Chondrocyte (in vitro differentiated cells): ENCODE measurements at regions not wholly inside any gene's neighbourhood (a gene's known extent, or its start where the extent isn't known, plus 50 kb on each side); places are given as distances from the start of the nearest gene placed in this dataset.
"Not testable (repeated sequence)": the region's sequence is repeated elsewhere in the genome, so short reads cannot be mapped to it uniquely, and the experiment has no call there.

Experiments used
- DNase-seq: peaks from one replicate; pipeline ENCODE4 v3.0.0; 2021; ENCODE audit warnings: mixed read lengths, low spot score
- H3K27ac Mint-ChIP-seq: one replicate; pipeline ENCODE4 v1.8.0; 2021; ENCODE audit warnings: mild to moderate bottlenecking, moderate library complexity, mixed read lengths; ENCODE audit not compliant: unreplicated experiment
- H3K27me3 Mint-ChIP-seq: 2 replicates; pipeline ENCODE4 v1.8.0; 2021; ENCODE audit warnings: low read depth, mixed read lengths
- H3K36me3 Mint-ChIP-seq: 2 replicates; pipeline ENCODE4 v1.8.0; 2021; ENCODE audit warnings: low read depth, mixed read lengths
- H3K4me1 Mint-ChIP-seq: 2 replicates; pipeline ENCODE4 v1.8.0; 2021; ENCODE audit warnings: low read depth, mild to moderate bottlenecking, mixed read lengths
- H3K4me3 Mint-ChIP-seq: one replicate; pipeline ENCODE4 v1.8.0; 2021; ENCODE audit warnings: mild to moderate bottlenecking, moderate library complexity, mixed read lengths; ENCODE audit not compliant: unreplicated experiment
- H3K9me3 Mint-ChIP-seq: 2 replicates; pipeline ENCODE4 v1.8.0; 2021; ENCODE audit warnings: low read depth, mixed read lengths
- TF ChIP-seq, protein P1 (sequence below): fragments of 200-600 bp; sonication (generic); IDR thresholded peaks from 2 replicates; pipeline ENCODE4 v1.5.0; 2021; ENCODE audit warnings: antibody characterized with exemption, mild to moderate bottlenecking, moderate library complexity

DNA sequence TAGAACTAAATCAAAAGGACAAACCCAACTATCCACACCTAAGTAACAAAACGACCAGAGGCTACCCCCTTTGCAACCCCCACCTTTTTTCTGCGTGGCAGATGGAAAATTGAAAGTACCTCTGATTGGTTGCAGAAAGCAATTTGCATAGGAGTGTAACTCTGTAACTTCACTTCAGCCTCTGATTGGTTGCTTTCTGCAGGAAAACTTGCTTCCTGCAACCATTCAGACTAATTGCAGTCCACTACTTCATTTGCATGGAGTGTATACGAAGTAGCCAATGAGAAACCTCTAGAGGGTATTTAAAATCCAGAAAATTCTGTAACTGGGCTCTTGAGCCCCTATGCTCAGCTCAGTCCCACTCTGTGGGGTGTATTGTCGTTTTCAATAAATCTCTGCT, 129.1 kb upstream of the OLIG3 start:
- H3K4me1 Mint-ChIP-seq = no peaks in the 10 kb centered on the region

DNA sequence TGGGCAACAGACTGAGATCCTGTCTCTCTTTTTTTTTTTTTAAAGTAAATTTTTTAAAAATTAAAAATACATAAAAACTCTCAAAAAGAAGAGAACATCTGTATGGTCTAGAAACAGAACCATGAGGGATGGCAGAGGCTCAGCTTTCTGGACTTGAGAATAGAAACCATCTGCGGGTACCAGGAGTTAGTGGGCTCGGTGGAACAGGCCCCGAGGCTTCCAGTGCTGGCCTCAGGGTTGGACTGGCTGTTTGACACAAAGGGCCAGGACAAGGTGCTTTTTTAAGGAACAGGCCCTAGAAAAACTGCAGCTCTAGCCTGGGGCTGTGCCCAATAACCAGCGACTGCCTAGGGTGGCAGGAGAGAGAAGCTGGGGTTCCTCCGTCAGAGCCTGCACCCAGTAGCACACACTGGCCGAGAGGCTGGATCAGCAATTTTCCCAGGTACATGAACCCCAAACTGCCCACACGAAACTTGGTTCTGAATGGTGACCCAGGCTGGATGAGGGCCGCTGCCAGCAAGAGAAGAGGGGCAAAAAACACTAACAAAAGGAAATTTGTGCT, 131.0 kb upstream of the OLIG3 start:
- Mint-ChIP-seq H3K36me3 (peaks cover 3% of the 10 kb centered on the region), H3K4me1 (no peaks in the 10 kb centered on the region), H3K4me3 (no peak overlapping the region), H3K27ac (no peak overlapping the region), H3K9me3 (no peaks in the 10 kb centered on the region), H3K27me3 (peaks cover 40% of the 10 kb centered on the region)
- TF ChIP-seq, protein P1, sequence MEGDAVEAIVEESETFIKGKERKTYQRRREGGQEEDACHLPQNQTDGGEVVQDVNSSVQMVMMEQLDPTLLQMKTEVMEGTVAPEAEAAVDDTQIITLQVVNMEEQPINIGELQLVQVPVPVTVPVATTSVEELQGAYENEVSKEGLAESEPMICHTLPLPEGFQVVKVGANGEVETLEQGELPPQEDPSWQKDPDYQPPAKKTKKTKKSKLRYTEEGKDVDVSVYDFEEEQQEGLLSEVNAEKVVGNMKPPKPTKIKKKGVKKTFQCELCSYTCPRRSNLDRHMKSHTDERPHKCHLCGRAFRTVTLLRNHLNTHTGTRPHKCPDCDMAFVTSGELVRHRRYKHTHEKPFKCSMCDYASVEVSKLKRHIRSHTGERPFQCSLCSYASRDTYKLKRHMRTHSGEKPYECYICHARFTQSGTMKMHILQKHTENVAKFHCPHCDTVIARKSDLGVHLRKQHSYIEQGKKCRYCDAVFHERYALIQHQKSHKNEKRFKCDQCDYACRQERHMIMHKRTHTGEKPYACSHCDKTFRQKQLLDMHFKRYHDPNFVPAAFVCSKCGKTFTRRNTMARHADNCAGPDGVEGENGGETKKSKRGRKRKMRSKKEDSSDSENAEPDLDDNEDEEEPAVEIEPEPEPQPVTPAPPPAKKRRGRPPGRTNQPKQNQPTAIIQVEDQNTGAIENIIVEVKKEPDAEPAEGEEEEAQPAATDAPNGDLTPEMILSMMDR = no peak
- DNase-seq = no peak

More for the DNA sequence above, 129.1 kb upstream of the OLIG3 start:
- no peak overlapping the region for H3K4me3 Mint-ChIP-seq
- H3K27me3 Mint-ChIP-seq = peaks cover 47% of the 10 kb centered on the region
- peaks cover 3% of the 10 kb centered on the region for H3K36me3 Mint-ChIP-seq
- TF ChIP-seq, protein P1 = no peak
- H3K27ac Mint-ChIP-seq = no peak overlapping the region
- no peaks in the 10 kb centered on the region for H3K9me3 Mint-ChIP-seq
- DNase-seq = no peak

DNA sequence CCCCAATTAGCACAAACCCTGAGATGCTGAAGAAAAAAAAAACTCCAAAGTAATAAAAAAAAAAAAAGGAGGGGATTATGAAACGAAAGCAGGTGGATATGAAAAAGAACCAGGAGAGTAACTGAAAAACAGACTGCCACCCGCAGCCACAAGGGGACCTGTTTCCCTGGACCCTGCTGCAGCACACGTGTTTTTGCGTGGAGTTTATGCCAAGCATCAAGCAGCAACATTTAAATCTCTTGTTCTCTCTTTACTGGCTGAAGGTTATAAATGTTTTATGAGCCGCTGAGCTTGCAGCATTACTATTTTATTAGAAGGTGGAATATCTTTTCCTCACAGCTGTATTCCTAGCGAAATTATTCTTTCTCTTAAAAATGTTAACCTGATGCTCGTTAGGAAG, 131.6 kb upstream of the OLIG3 start:
- DNase-seq = no peak
- Mint-ChIP-seq H3K4me3 (no peak overlapping the region), H3K27ac (no peak overlapping the region), H3K9me3 (no peaks in the 10 kb centered on the region), H3K36me3 (peaks cover 3% of the 10 kb centered on the region), H3K27me3 (peaks cover 38% of the 10 kb centered on the region), H3K4me1 (no peaks in the 10 kb centered on the region)
- TF ChIP-seq, protein P1 = no peak

DNA sequence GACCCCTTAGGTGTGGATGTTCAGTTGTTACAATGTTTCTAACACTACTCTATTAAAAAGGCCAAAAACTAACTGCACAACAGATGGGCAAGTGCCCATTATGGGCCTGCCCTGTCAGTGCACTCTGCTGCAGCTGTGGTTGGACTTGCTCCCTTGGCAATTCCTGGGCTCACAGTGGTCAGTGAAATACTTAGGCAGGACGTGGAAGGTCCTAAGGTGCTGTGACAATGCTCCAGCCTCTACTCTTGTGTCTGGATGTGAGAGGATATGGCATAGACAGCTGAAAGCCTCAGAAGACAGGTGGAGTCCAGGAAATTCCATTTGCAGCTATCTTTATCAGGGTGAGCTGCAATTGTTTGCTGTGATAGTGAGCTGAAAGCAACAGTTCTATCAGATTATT, 136.5 kb upstream of the OLIG3 start:
- TF ChIP-seq, protein P1 = no peak
- Mint-ChIP-seq H3K27me3 (peaks cover 9% of the 10 kb centered on the region), H3K4me1 (no peaks in the 10 kb centered on the region), H3K36me3 (no peaks in the 10 kb centered on the region), H3K4me3 (no peak overlapping the region), H3K27ac (no peak overlapping the region), H3K9me3 (no peaks in the 10 kb centered on the region)
- no peak for DNase-seq

DNA sequence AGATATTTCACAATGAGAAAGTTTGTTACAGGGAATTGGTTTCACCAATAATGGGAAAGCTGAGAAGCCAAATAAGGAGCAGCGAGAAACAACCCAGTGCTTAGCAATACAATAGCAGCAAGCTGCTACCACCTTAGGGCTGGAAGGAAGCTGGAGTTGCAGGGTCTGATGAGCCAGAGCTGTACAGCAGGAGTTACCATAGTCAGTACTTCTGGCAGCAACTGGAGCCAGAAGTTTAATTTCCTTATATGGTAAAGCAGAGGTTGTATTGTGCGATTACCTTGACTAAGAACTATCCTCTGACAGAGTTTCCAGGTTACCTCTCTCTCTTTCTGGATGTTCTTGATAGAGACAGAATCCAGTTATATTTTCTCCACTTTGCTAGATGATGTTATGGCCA, 137.1 kb upstream of the OLIG3 start:
- Mint-ChIP-seq H3K27ac (no peak overlapping the region), H3K9me3 (no peaks in the 10 kb centered on the region)
- DNase-seq = no peak

DNA sequence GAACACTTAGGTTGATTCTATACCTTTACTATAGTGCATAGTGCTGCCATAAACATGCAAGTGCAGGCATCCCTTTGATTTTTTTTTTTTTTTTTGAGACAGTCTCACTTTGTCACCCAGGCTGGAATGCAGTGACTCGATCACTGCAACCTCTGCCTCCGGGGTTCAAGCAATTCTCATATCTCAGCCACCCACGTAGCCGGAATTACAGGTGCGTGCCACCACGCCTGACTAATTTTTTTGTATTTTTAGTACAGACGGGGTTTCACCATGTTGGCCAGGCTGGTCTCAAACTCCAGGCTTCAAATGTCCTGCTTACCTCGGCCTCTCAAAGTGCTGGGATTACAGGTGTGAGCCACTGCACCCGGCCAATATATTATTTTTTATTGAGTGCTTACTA, 140.0 kb upstream of the OLIG3 start:
- H3K4me1 Mint-ChIP-seq = peaks cover 24% of the 10 kb centered on the region

More for the DNA sequence above, 137.1 kb upstream of the OLIG3 start:
- Mint-ChIP-seq H3K4me1 (peaks cover 3% of the 10 kb centered on the region), H3K4me3 (no peak overlapping the region), H3K27me3 (peaks cover 5% of the 10 kb centered on the region), H3K36me3 (no peaks in the 10 kb centered on the region)
- TF ChIP-seq, protein P1 = no peak

More for the DNA sequence above, 140.0 kb upstream of the OLIG3 start:
- not testable (repeated sequence) for H3K27me3 Mint-ChIP-seq, H3K4me3 Mint-ChIP-seq, DNase-seq, H3K36me3 Mint-ChIP-seq, H3K27ac Mint-ChIP-seq, H3K9me3 Mint-ChIP-seq
